MG63 (cell line): ENCODE measurements at regions not wholly inside any gene's neighbourhood (a gene's known extent, or its start where the extent isn't known, plus 50 kb on each side); places are given as distances from the start of the nearest gene placed in this dataset.

Experiments used
- DNase-seq: peaks from one replicate; pipeline ENCODE4 v3.0.0-alpha.2; 2020
- H3K27me3 ChIP-seq: fragments of 250-450 bp; sonication (Bioruptor Pico); 2 replicates; pipeline ENCODE4 v1.5.1; 2020; ENCODE audit warnings: mild to moderate bottlenecking, moderate library complexity
- H3K36me3 ChIP-seq: fragments of 250-450 bp; sonication (Bioruptor Pico); 2 replicates; pipeline ENCODE4 v1.5.1; 2020; ENCODE audit warnings: mild to moderate bottlenecking, moderate library complexity
- H3K4me3 ChIP-seq: fragments of 250-450 bp; sonication (Bioruptor Pico); 2 replicates; pipeline ENCODE4 v1.5.1; 2020; ENCODE audit warnings: mild to moderate bottlenecking, moderate library complexity
- H3K9me3 ChIP-seq: fragments of 250-450 bp; sonication (Bioruptor Pico); 2 replicates; pipeline ENCODE4 v1.5.1; 2020; ENCODE audit warnings: mild to moderate bottlenecking, moderate library complexity

- no peaks in the 10 kb centered on the region for H3K36me3 ChIP-seq
- no peaks in the 10 kb centered on the region for H3K9me3 ChIP-seq
- H3K4me3 ChIP-seq = no peak overlapping the region
- peaks cover 10% of the 10 kb centered on the region for H3K27me3 ChIP-seq
- DNase-seq = no peak
Observed at GRCh38 chr1:23618586-23619083, 59.3 kb upstream of the ID3 start.

GRCh38 chr1:23617084-23617521, 57.8 kb upstream of the ID3 start:
- Histone ChIP-seq H3K36me3 (no peaks in the 10 kb centered on the region), H3K9me3 (no peaks in the 10 kb centered on the region), H3K4me3 (no peak overlapping the region), H3K27me3 (peaks cover 10% of the 10 kb centered on the region)
- DNase-seq = no peak

- Histone ChIP-seq H3K4me3 (no peak overlapping the region), H3K9me3 (no peaks in the 10 kb centered on the region), H3K36me3 (no peaks in the 10 kb centered on the region), H3K27me3 (peaks cover 10% of the 10 kb centered on the region)
- DNase-seq = no peak
Observed at GRCh38 chr1:23616292-23616824, 57.1 kb upstream of the ID3 start.

GRCh38 chr1:23615852-23616251, 56.6 kb upstream of the ID3 start:
- no peaks in the 10 kb centered on the region for H3K9me3 ChIP-seq
- H3K4me3 ChIP-seq = no peak overlapping the region
- peaks cover 10% of the 10 kb centered on the region for H3K27me3 ChIP-seq
- DNase-seq = no peak
- H3K36me3 ChIP-seq = no peaks in the 10 kb centered on the region

GRCh38 chr1:23615423-23615822, 56.1 kb upstream of the ID3 start:
- Histone ChIP-seq H3K9me3 (no peaks in the 10 kb centered on the region), H3K4me3 (no peak overlapping the region), H3K36me3 (no peaks in the 10 kb centered on the region), H3K27me3 (peaks cover 10% of the 10 kb centered on the region)
- no peak for DNase-seq

- DNase-seq = no peak
- H3K36me3 ChIP-seq = no peaks in the 10 kb centered on the region
- no peaks in the 10 kb centered on the region for H3K9me3 ChIP-seq
- H3K4me3 ChIP-seq = no peak overlapping the region
- peaks cover 5% of the 10 kb centered on the region; the same call in 1 of the 2 replicates for H3K27me3 ChIP-seq
Observed at GRCh38 chr1:23614032-23614660, 54.8 kb upstream of the ID3 start.

- Histone ChIP-seq H3K4me3 (no peak overlapping the region), H3K36me3 (no peaks in the 10 kb centered on the region), H3K9me3 (no peaks in the 10 kb centered on the region), H3K27me3 (no peaks in the 10 kb centered on the region)
- DNase-seq = no peak
Observed at GRCh38 chr1:23613191-23614031, 54.1 kb upstream of the ID3 start.

- Histone ChIP-seq H3K4me3 (no peak overlapping the region), H3K9me3 (no peaks in the 10 kb centered on the region), H3K36me3 (no peaks in the 10 kb centered on the region), H3K27me3 (no peaks in the 10 kb centered on the region)
- DNase-seq = no peak
Observed at GRCh38 chr1:23611601-23612327, 52.5 kb upstream of the ID3 start.

GRCh38 chr1:23610677-23611076, 51.4 kb upstream of the ID3 start:
- H3K4me3 ChIP-seq = no peak overlapping the region
- DNase-seq = no peak
- no peaks in the 10 kb centered on the region for H3K27me3 ChIP-seq
- no peaks in the 10 kb centered on the region for H3K36me3 ChIP-seq
- H3K9me3 ChIP-seq = no peaks in the 10 kb centered on the region

- Histone ChIP-seq H3K4me3 (no peak overlapping the region), H3K36me3 (no peaks in the 10 kb centered on the region), H3K27me3 (no peaks in the 10 kb centered on the region), H3K9me3 (no peaks in the 10 kb centered on the region)
- DNase-seq = no peak
Observed at GRCh38 chr1:23609971-23610370, 50.7 kb upstream of the ID3 start.
